Neural cell (in vitro differentiated cells): ENCODE measurements at regions not wholly inside any gene's neighbourhood (a gene's known extent, or its start where the extent isn't known, plus 50 kb on each side); places are given as distances from the start of the nearest gene placed in this dataset.

Experiments used
- H2AFZ ChIP-seq: fragments of 200-600, 300-800 bp; sonication (generic), shearing (Covaris generic); 2 replicates; pipeline ENCODE4 v1.6.0; 2014; ENCODE audit warnings: low read depth, mild to moderate bottlenecking, antibody characterized with exemption, low read length, moderate library complexity
- H3F3A ChIP-seq: fragments of 200-600 bp; shearing (Covaris generic); 2 replicates; pipeline ENCODE4 v1.6.1; 2016; ENCODE audit warnings: mild to moderate bottlenecking, moderate library complexity, mixed read lengths, antibody characterized with exemption, low read length; ENCODE audit not compliant: insufficient read depth, poor library complexity, severe bottlenecking
- H3K27ac ChIP-seq: fragments of 200-600, 300-800 bp; sonication (generic), shearing (Covaris generic); 2 replicates; pipeline ENCODE4 v1.5.1; 2014; ENCODE audit warnings: mild to moderate bottlenecking, low read length, moderate library complexity
- H3K27me3 ChIP-seq: fragments of 300-800, 200-600 bp; sonication (generic), shearing (Covaris generic); 2 replicates; pipeline ENCODE4 v1.6.0; 2014; ENCODE audit warnings: mild to moderate bottlenecking, low read depth, low read length, moderate library complexity; ENCODE audit not compliant: insufficient read depth
- H3K36me3 ChIP-seq: fragments of 300-800, 200-600 bp; sonication (generic), shearing (Covaris generic); 2 replicates; pipeline ENCODE4 v1.5.1; 2014; ENCODE audit warnings: mild to moderate bottlenecking, antibody characterized with exemption, low read length, moderate library complexity; ENCODE audit not compliant: insufficient read depth
- H3K4me2 ChIP-seq: fragments of 300-800, 200-600 bp; sonication (generic), shearing (Covaris generic); 2 replicates; pipeline ENCODE4 v1.6.0; 2014; ENCODE audit warnings: mild to moderate bottlenecking, low read length
- H3K4me3 ChIP-seq: fragments of 300-800, 200-600 bp; sonication (generic), shearing (Covaris generic); 2 replicates; pipeline ENCODE4 v1.5.1; 2014; ENCODE audit warnings: mild to moderate bottlenecking, low read length, moderate library complexity
- H3K79me2 ChIP-seq: fragments of 200-600 bp; shearing (Covaris generic); replicated peaks from 2 replicates; pipeline ENCODE4 v1.6.0; 2014; ENCODE audit warnings: mild to moderate bottlenecking, low read length, moderate library complexity; ENCODE audit not compliant: insufficient read depth
- H3K9ac ChIP-seq: fragments of 300-800, 200-600 bp; sonication (generic), shearing (Covaris generic); 2 replicates; pipeline ENCODE4 v1.6.1; 2016; ENCODE audit warnings: mild to moderate bottlenecking, low read length, mixed read lengths
- H3K9me2 ChIP-seq: fragments of 200-600 bp; shearing (Covaris generic); 2 replicates; pipeline ENCODE4 v1.6.1; 2016; ENCODE audit warnings: mild to moderate bottlenecking, low read length, mixed read lengths; ENCODE audit not compliant: insufficient read depth
- H3K9me3 ChIP-seq: fragments of 200-600, 300-800 bp; sonication (generic), shearing (Covaris generic); 2 replicates; pipeline ENCODE4 v1.6.1; 2016; ENCODE audit warnings: mild to moderate bottlenecking, mixed run types, low read length, moderate library complexity, mixed read lengths
- H4K20me1 ChIP-seq: fragments of 200-600 bp; shearing (Covaris generic); 2 replicates; pipeline ENCODE4 v1.6.1; 2016; ENCODE audit warnings: mild to moderate bottlenecking, mixed run types; ENCODE audit not compliant: insufficient read depth
- EP300 ChIP-seq: fragments of 450-650 bp; conservative IDR thresholded peaks from 2 replicates; pipeline ENCODE4 v1.6.1; 2014; ENCODE audit warnings: antibody characterized with exemption, mild to moderate bottlenecking, moderate library complexity; ENCODE audit not compliant: poor library complexity, severe bottlenecking
- EZH2 ChIP-seq: fragments of 200-600, 300-800 bp; shearing (Covaris generic), sonication (generic); IDR thresholded peaks from 2 replicates; pipeline ENCODE4 v1.6.1; 2014; ENCODE audit warnings: antibody characterized with exemption, low read length, borderline replicate concordance, mild to moderate bottlenecking; ENCODE audit not compliant: insufficient read depth, poor library complexity, severe bottlenecking
- MXI1 ChIP-seq: fragments of 450-650 bp; conservative IDR thresholded peaks from 2 replicates; pipeline ENCODE4 v1.6.1; 2014; ENCODE audit warnings: antibody characterized with exemption, mild to moderate bottlenecking; ENCODE audit not compliant: poor library complexity, severe bottlenecking
- POLR2AphosphoS5 ChIP-seq: IDR thresholded peaks from 2 replicates; pipeline ENCODE4 v1.6.1; 2012
- RAD21 ChIP-seq: fragments of 450-650 bp; conservative IDR thresholded peaks from 2 replicates; pipeline ENCODE4 v1.6.1; 2014; ENCODE audit warnings: antibody characterized with exemption, mild to moderate bottlenecking, moderate library complexity
- SMC3 ChIP-seq: fragments of 450-650 bp; conservative IDR thresholded peaks from 2 replicates; pipeline ENCODE4 v1.6.1; 2014; ENCODE audit warnings: antibody characterized with exemption, mild to moderate bottlenecking, moderate library complexity; ENCODE audit not compliant: poor library complexity
- TAF1 ChIP-seq: IDR thresholded peaks from 2 replicates; pipeline ENCODE4 v1.6.1; 2012; ENCODE audit warnings: low read depth
- TF ChIP-seq, protein P1 (sequence below): fragments of 450-650 bp; IDR thresholded peaks from 2 replicates; pipeline ENCODE4 v1.5.1; 2014; ENCODE audit warnings: antibody characterized with exemption, mild to moderate bottlenecking, moderate library complexity; ENCODE audit not compliant: poor library complexity, severe bottlenecking
- TF ChIP-seq, protein P2 (sequence below): IDR thresholded peaks from 2 replicates; pipeline ENCODE4 v1.6.1; 2012; ENCODE audit warnings: borderline replicate concordance

DNA sequence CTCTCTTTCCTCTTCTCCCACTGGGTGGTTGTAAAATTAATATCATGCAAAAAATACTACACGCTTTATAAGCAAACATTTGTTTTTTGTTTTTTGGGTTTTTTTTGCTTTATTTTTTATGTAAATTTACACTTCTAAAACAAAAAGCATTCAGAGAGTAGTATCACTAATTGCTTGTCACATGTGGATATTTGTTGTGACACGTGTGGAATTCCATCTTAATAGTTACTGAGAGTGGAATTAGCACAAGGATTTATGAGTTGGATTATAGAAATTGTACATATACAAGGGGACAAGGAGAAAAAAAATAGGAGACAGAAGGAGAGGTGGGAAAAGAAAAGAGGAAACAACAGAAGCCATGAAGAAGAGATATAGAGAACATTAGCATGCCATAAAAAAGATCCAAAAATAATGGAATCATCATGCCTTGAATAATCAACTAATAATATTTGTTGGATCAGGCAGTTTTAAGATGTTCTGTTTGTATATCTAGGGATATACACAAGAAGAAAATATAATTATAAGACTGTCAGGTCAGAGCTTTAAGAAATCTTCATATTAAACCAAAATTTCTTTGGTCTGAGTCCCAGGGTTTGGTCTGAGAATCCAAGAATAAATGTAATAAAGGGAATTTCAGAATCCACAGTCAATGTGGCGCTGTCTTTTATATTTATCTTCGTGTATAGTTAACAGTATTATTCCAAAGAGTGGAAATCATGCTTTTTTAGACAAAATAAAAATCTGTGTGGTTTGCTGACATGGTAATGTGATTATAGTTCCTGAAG lies 98.5 kb upstream of the INTU start:
- H3K27me3 ChIP-seq: no peaks in the 10 kb centered on the region
- H3K79me2 ChIP-seq: no peaks in the 10 kb centered on the region
- H4K20me1 ChIP-seq: no peaks in the 10 kb centered on the region
- no peaks in the 10 kb centered on the region for H3K9me3 ChIP-seq
- H3K27ac ChIP-seq: no peak overlapping the region
- H3K9me2 ChIP-seq: no peaks in the 10 kb centered on the region
- no peak overlapping the region for H3K9ac ChIP-seq
- H2AFZ ChIP-seq: no peak overlapping the region
- H3K36me3 ChIP-seq: no peaks in the 10 kb centered on the region
- H3K4me3 ChIP-seq: no peak overlapping the region
- H3F3A ChIP-seq: no peaks in the 10 kb centered on the region
- TF ChIP-seq POLR2AphosphoS5: no peak
- TF ChIP-seq MXI1: no peak
- TF ChIP-seq EP300: no peak
- TF ChIP-seq, protein P1, sequence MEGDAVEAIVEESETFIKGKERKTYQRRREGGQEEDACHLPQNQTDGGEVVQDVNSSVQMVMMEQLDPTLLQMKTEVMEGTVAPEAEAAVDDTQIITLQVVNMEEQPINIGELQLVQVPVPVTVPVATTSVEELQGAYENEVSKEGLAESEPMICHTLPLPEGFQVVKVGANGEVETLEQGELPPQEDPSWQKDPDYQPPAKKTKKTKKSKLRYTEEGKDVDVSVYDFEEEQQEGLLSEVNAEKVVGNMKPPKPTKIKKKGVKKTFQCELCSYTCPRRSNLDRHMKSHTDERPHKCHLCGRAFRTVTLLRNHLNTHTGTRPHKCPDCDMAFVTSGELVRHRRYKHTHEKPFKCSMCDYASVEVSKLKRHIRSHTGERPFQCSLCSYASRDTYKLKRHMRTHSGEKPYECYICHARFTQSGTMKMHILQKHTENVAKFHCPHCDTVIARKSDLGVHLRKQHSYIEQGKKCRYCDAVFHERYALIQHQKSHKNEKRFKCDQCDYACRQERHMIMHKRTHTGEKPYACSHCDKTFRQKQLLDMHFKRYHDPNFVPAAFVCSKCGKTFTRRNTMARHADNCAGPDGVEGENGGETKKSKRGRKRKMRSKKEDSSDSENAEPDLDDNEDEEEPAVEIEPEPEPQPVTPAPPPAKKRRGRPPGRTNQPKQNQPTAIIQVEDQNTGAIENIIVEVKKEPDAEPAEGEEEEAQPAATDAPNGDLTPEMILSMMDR: no peak
- TF ChIP-seq RAD21: no peak
- no peak for TF ChIP-seq TAF1
- TF ChIP-seq EZH2: no peak
- TF ChIP-seq, protein P2, sequence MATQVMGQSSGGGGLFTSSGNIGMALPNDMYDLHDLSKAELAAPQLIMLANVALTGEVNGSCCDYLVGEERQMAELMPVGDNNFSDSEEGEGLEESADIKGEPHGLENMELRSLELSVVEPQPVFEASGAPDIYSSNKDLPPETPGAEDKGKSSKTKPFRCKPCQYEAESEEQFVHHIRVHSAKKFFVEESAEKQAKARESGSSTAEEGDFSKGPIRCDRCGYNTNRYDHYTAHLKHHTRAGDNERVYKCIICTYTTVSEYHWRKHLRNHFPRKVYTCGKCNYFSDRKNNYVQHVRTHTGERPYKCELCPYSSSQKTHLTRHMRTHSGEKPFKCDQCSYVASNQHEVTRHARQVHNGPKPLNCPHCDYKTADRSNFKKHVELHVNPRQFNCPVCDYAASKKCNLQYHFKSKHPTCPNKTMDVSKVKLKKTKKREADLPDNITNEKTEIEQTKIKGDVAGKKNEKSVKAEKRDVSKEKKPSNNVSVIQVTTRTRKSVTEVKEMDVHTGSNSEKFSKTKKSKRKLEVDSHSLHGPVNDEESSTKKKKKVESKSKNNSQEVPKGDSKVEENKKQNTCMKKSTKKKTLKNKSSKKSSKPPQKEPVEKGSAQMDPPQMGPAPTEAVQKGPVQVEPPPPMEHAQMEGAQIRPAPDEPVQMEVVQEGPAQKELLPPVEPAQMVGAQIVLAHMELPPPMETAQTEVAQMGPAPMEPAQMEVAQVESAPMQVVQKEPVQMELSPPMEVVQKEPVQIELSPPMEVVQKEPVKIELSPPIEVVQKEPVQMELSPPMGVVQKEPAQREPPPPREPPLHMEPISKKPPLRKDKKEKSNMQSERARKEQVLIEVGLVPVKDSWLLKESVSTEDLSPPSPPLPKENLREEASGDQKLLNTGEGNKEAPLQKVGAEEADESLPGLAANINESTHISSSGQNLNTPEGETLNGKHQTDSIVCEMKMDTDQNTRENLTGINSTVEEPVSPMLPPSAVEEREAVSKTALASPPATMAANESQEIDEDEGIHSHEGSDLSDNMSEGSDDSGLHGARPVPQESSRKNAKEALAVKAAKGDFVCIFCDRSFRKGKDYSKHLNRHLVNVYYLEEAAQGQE: no peak
- TF ChIP-seq SMC3: no peak
- H3K4me2 ChIP-seq: no peak overlapping the region

DNA sequence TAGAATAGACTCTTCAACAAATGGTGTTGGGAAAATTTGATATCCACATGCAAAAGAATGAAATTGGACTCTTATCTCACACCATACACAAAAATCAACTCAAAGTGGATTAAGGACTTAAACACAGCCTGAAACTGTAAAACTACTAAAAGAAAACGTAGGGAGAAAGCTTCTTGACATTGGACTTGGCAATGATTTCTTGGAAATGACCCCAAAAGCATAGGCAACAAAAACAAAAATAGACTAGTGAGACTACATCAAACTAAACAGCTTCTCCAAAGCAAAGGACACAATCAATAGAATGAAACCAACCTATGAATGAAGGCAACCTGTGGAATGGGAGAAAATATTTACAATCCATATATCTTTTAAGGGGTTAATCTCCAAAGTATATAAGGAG lies 94.7 kb upstream of the INTU start:
- H3K9ac ChIP-seq: no peak overlapping the region
- no peaks in the 10 kb centered on the region for H3K9me2 ChIP-seq
- H4K20me1 ChIP-seq: no peaks in the 10 kb centered on the region
- H3K4me3 ChIP-seq: no peak overlapping the region
- H2AFZ ChIP-seq: no peak overlapping the region
- H3K4me2 ChIP-seq: no peak overlapping the region
- no peaks in the 10 kb centered on the region for H3K9me3 ChIP-seq
- no peak overlapping the region for H3K27ac ChIP-seq
- no peaks in the 10 kb centered on the region for H3F3A ChIP-seq
- H3K36me3 ChIP-seq: no peaks in the 10 kb centered on the region
- TF ChIP-seq RAD21 (no peak), POLR2AphosphoS5 (no peak), MXI1 (no peak), EP300 (no peak), SMC3 (no peak), TAF1 (no peak), EZH2 (no peak)
- TF ChIP-seq, protein P1: no peak
- TF ChIP-seq, protein P2: no peak
- no peaks in the 10 kb centered on the region for H3K79me2 ChIP-seq
- no peaks in the 10 kb centered on the region for H3K27me3 ChIP-seq
